Liver (tissue), 8 donors: ENCODE measurements at regions not wholly inside any gene's neighbourhood (a gene's known extent, or its start where the extent isn't known, plus 50 kb on each side); places are given as distances from the start of the nearest gene placed in this dataset.

Experiments
- DNase-seq: peaks from one replicate; pipeline ENCODE4 v3.0.0-alpha.2; 2017; ENCODE audit warnings: low spot score
- H3K27ac ChIP-seq, 2 donors: one replicate each; pipeline ENCODE4 v1.7.0; 2013; ENCODE audit warnings: inconsistent platforms in 2 of 2, low read length in 2 of 2, control low read depth in 1 of 2, low read depth in 1 of 2, mild to moderate bottlenecking in 1 of 2
- H3K27me3 ChIP-seq, 4 donors: one replicate each; pipeline versions ENCODE4 v1.6.1 to v1.7.0; 2013; ENCODE audit warnings: low read length in 3 of 4, inconsistent platforms in 1 of 4, mild to moderate bottlenecking in 1 of 4, moderate library complexity in 1 of 4; ENCODE audit not compliant: control insufficient read depth in 4 of 4, insufficient read depth in 4 of 4
- H3K36me3 ChIP-seq, 4 donors: one replicate each; pipeline versions ENCODE4 v1.6.1 to v1.7.0; 2013; ENCODE audit warnings: low read length in 3 of 4, mild to moderate bottlenecking in 3 of 4, low read depth in 1 of 4, moderate library complexity in 1 of 4; ENCODE audit not compliant: control insufficient read depth in 4 of 4, insufficient read depth in 3 of 4
- H3K4me1 ChIP-seq, 4 donors: one replicate each; pipeline versions ENCODE4 v1.6.1 to v1.7.0; 2013; ENCODE audit warnings: low read length in 3 of 4, mild to moderate bottlenecking in 3 of 4, moderate library complexity in 1 of 4; ENCODE audit not compliant: control insufficient read depth in 4 of 4, insufficient read depth in 4 of 4
- H3K4me3 ChIP-seq, 3 donors: one replicate each; pipeline versions ENCODE4 v1.6.1 to v1.7.0; 2013; ENCODE audit warnings: low read length in 3 of 3, control low read depth in 1 of 3, low read depth in 1 of 3, mild to moderate bottlenecking in 1 of 3
- H3K9ac ChIP-seq, 2 donors: one replicate each; pipeline ENCODE4 v1.7.0; 2013; ENCODE audit warnings: low read length in 2 of 2, mild to moderate bottlenecking in 2 of 2, moderate library complexity in 2 of 2, control low read depth in 1 of 2, low read depth in 1 of 2
- H3K9me3 ChIP-seq, 4 donors: one replicate each; pipeline versions ENCODE4 v1.6.1 to v1.7.0; 2013; ENCODE audit warnings: low read length in 3 of 4; ENCODE audit not compliant: control insufficient read depth in 4 of 4
- ATF3 ChIP-seq: IDR thresholded peaks from 2 replicates; pipeline ENCODE4 v1.6.1; 2016; ENCODE audit warnings: antibody characterized with exemption
- CTCF ChIP-seq: fragments of 150-350 bp; IDR thresholded peaks from 2 replicates; pipeline ENCODE4 v1.5.1; 2017; ENCODE audit warnings: improper control_type of control experiment, low read depth, low read length; ENCODE audit not compliant: missing input control
- EGR1 ChIP-seq, 2 donors: IDR thresholded peaks; 2 replicates each; pipeline ENCODE4 v1.6.1; 2016 to 2018; ENCODE audit warnings: antibody characterized with exemption in 2 of 2, low read depth in 2 of 2
- FOXA1 ChIP-seq: IDR thresholded peaks from 2 replicates; pipeline ENCODE4 v1.6.1; 2016; ENCODE audit warnings: antibody characterized with exemption
- GABPA ChIP-seq, 2 donors: IDR thresholded peaks in 1 of 2; conservative IDR thresholded peaks in 1 of 2; 2 replicates each; pipeline ENCODE4 v1.6.1; 2016; ENCODE audit warnings: antibody characterized with exemption in 2 of 2, mild to moderate bottlenecking in 1 of 2, moderate library complexity in 1 of 2
- HNF4A ChIP-seq, 2 donors: conservative IDR thresholded peaks; 2 replicates each; pipeline ENCODE4 v1.6.1; 2016; ENCODE audit warnings: antibody characterized with exemption in 2 of 2, mild to moderate bottlenecking in 2 of 2
- HNF4G ChIP-seq: IDR thresholded peaks from 2 replicates; pipeline ENCODE4 v1.6.1; 2016; ENCODE audit warnings: antibody characterized with exemption
- MAX ChIP-seq: IDR thresholded peaks from 2 replicates; pipeline ENCODE4 v1.6.1; 2016; ENCODE audit warnings: antibody characterized with exemption
- RAD21 ChIP-seq, 2 donors: IDR thresholded peaks; 2 replicates each; pipeline ENCODE4 v1.6.1; 2016; ENCODE audit warnings: antibody characterized with exemption in 2 of 2, mild to moderate bottlenecking in 2 of 2
- REST ChIP-seq: IDR thresholded peaks from 2 replicates; pipeline ENCODE4 v1.6.1; 2016; ENCODE audit warnings: antibody characterized with exemption, mild to moderate bottlenecking
- RXRA ChIP-seq, 2 donors: IDR thresholded peaks; 2 replicates each; pipeline ENCODE4 v1.6.1; 2017 to 2018; ENCODE audit warnings: antibody characterized with exemption in 2 of 2, mild to moderate bottlenecking in 1 of 2
- SP1 ChIP-seq: IDR thresholded peaks from 2 replicates; pipeline ENCODE4 v1.6.1; 2018; ENCODE audit warnings: antibody characterized with exemption, mild to moderate bottlenecking
- TAF1 ChIP-seq: conservative IDR thresholded peaks from 2 replicates; pipeline ENCODE4 v1.6.1; 2016; ENCODE audit warnings: antibody characterized with exemption, mild to moderate bottlenecking
- YY1 ChIP-seq: IDR thresholded peaks from 2 replicates; pipeline ENCODE4 v1.6.1; 2016; ENCODE audit warnings: antibody characterized with exemption, mild to moderate bottlenecking
- WGBS: extraction: QIAGEN DNeasy Blood & Tissue Kit; methylation state at CpG from one replicate; pipeline ENCODE4 v1.1.7; 2013; 5-methylcytosine and 5-hydroxymethylcytosine counted together
- donor health status: healthy.
- donor health status: healthy.
- donor health status: healthy.
- donor health status: healthy.
- donor health status: healthy.

- Histone ChIP-seq H3K9me3 (peaks cover 0 to 10% (median 2%) of the 10 kb centered on the region in 4 donors), H3K36me3 (no peaks in the 10 kb centered on the region), H3K27me3 (no peaks in the 10 kb centered on the region), H3K4me1 (no peaks in the 10 kb centered on the region), H3K27ac (no peak overlapping the region), H3K9ac (no peak overlapping the region), H3K4me3 (no peak overlapping the region)
- TF ChIP-seq SP1, result no peak
- no peak for TF ChIP-seq FOXA1
- TF ChIP-seq ATF3, result no peak
- no peak for TF ChIP-seq RAD21 (IDR thresholded peaks at IDR 0.05)
- TF ChIP-seq MAX, result no peak
- TF ChIP-seq RXRA (IDR thresholded peaks at IDR 0.05), result no peak
- TF ChIP-seq TAF1, result no peak
- no peak for DNase-seq
Observed at GRCh38 chr4:66991521-66991920, 553.8 kb downstream of the CENPC start.

- no peak for DNase-seq
Observed at GRCh38 chr4:66974665-66975064, 570.6 kb downstream of the CENPC start.

More at GRCh38 chr4:66974665-66975064, 570.6 kb downstream of the CENPC start:
- TF ChIP-seq REST, result no peak
- no peak for TF ChIP-seq CTCF
- TF ChIP-seq TAF1, result no peak
- TF ChIP-seq RXRA (IDR thresholded peaks at IDR 0.05), result no peak
- no peak for TF ChIP-seq HNF4G
- no peak for TF ChIP-seq GABPA (IDR thresholded peaks at IDR 0.05 in 1 of 2, conservative IDR thresholded peaks at IDR 0.05 in 1 of 2)
- no peak for TF ChIP-seq HNF4A (conservative IDR thresholded peaks at IDR 0.05)
- no peak for TF ChIP-seq RAD21 (IDR thresholded peaks at IDR 0.05)
- no peak for TF ChIP-seq ATF3
- TF ChIP-seq YY1, result no peak
- no peak for TF ChIP-seq EGR1 (IDR thresholded peaks at IDR 0.05; ENCODE audit: low read depth in 2 of 2)
- no peaks in the 10 kb centered on the region for H3K27me3 ChIP-seq
- no peak overlapping the region for H3K27ac ChIP-seq
- H3K4me3 ChIP-seq, result no peak overlapping the region
- no peaks in the 10 kb centered on the region for H3K36me3 ChIP-seq
- no peaks in the 10 kb centered on the region for H3K9me3 ChIP-seq
- H3K4me1 ChIP-seq, result no peaks in the 10 kb centered on the region
- no peak overlapping the region for H3K9ac ChIP-seq
- WGBS, result 45% methylated on average over 2 of the region's 2 CpGs
